Stimulated activated CD4-positive, alpha-beta T cell treated with anti-CD3 and anti-CD28 coated beads, TNF-alpha, amount 100 ng/mL, for 24 hours (primary cell): ENCODE measurements at regions not wholly inside any gene's neighbourhood (a gene's known extent, or its start where the extent isn't known, plus 50 kb on each side); places are given as distances from the start of the nearest gene placed in this dataset.
"Not testable (repeated sequence)": the region's sequence is repeated elsewhere in the genome, so short reads cannot be mapped to it uniquely, and the experiment has no call there.

Source experiments
- DNase-seq, 3 experiments: peaks; one replicate each; pipeline ENCODE4 v3.0.0-alpha.2; 2020; ENCODE audit warnings: low read depth in 3 of 3

DNA sequence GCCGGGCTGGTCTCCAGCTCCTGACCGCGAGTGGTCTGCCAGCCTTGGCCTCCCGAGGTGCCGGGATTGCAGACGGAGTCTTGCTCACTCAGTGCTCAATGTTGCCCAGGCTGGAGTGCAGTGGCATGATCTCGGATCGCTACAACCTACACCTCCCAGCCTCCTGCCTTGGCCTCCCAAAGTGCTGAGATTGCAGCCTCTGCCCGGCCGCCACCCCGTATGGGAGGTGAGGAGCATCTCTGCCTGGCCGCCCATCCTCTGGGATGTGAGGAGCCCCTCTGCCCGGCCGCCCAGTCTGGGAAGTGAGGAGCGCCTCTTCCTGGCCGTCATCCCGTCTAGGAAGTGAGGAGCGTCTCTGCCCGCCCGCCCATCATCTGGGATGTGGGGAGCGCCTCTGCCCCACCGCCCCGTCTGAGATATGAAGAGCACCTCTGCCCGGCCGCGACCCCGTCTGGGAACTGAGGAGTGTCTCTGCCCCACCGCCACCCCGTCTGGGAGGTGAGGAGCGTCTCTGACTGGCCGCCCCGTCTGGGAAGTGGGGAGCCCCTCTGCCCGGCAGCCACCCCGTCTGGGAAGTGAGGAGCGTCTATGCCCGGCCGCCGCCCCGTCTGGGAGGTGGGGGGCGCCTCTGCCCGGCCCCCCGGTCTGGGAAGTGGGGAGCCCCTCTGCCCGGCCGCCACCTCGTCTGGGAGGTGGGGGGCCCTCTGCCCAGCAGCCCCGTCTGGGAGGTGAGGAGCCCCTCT lies 861.8 kb upstream of the INTU start:
- DNase-seq, result not testable (repeated sequence)

DNA sequence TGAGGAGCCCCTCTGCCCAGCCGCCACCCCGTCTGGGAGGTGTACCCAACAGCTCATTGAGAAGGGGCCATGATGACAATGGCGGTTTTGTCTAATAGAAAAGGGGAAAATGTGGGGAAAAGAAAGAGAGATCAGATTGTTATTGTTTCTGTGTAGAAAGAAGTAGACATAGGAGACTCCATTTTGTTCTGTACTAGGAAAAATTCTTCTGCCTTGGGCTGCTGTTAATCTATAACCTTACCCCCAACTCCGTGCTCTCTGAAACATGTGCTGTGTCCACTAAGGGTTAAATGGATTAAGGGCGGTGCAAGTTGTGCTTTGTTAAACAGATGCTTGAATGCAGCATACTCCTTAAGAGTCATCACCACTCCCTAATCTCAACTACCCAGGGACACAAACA lies 861.1 kb upstream of the INTU start:
- DNase-seq, result not testable (repeated sequence)

DNA sequence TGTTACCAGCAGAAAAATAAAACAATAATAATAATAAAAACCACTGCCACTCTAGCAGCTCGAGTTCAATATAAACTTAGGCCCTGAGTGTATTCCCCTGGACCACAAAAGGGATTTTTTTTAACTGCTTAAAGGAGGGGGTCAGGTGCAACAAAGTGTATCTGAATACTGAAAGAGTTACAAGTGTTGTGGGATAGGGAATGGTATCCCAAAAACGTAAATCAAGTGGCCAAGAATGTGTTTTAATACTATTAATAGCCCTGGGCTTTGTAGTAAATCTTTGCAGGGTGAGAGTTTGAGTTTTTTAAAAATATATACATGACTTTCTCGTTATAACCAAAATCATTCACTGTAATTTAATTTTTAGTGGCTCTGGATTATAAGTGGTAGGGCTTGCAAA lies 860.1 kb upstream of the INTU start:
- DNase-seq, result no peak

DNA sequence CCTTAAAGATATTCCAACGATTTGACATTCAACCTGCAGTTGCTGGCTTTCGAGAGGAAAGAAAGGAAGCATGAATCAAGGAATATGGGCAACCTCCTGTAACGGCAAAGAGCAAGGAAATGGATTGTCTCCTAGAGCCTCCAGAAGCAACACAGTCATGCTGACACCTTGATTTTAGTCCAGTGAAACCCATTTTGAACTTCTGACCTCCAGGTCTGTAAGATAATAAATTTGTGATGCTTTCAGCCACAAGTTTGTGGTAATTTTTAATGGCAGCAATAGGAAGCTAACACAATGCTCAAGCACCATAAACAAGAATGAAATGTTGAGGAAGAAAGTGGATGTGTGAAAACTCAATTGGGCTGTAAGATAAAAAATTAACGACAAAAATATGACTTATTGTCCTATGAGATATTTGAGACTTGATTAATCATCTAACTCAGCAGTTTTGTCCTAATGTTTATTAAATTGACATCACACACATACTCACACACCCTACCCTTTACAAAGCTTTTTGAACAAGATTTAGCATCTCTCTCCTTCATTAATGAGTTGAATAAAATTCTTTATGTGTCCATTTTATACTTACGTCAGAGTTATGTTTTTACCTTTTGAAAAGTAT lies 857.2 kb upstream of the INTU start:
- no peak for DNase-seq

DNA sequence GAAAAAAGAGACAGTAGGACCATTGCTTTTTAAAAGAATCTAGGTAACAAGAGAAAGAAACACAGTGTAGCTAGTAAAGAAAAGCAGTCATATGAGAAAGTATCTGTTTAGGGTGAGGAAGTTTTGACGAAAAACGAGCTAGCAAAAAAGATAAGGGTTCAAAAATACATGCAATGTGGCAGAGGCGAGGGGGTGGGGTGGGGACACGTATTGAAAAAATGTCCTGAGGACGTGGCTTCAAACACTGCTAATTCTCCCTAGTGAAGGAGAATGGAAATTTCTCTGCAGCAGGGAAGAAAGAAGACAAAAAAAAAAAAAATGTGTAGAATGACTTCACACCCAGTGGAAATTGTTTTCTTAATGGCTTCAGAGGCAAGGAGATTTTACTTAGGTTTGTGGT lies 856.4 kb upstream of the INTU start:
- no peak for DNase-seq

DNA sequence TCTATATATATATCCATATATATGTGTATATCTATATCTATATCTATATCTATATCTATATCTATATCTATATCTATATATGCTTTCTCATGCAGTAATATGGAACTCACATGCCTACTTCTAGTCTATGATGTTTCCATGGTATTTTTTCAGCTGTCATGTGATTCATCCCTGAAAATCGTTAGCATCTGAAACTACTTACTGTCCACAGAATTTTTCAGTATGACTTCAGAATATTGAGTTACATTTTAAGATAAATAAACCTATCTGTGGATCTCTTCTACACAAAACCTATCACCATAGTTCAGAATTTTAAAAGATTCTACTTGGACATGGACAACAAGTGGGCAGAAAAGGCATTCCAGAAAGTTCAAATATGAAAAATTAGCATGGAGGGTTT lies 855.1 kb upstream of the INTU start:
- DNase-seq, result no peak

DNA sequence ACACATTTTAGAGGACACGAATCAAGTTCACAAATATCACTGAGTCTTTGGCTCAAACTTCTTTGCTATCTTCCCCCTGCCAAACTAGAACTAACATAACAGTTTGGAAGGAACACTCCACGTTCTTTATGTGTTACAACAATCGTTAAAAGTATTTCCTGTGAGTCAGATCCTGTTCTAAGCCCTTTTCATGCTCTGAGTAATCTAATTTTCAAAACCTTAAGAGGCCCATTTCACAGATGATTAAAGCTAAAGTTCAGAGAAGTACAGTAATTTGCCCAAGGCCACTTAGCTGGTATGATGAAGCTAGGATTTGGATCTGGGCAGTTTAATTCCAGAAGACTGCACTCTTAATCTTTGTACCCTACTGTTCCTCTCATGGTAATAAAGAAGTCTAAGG lies 854.4 kb upstream of the INTU start:
- no peak for DNase-seq

DNA sequence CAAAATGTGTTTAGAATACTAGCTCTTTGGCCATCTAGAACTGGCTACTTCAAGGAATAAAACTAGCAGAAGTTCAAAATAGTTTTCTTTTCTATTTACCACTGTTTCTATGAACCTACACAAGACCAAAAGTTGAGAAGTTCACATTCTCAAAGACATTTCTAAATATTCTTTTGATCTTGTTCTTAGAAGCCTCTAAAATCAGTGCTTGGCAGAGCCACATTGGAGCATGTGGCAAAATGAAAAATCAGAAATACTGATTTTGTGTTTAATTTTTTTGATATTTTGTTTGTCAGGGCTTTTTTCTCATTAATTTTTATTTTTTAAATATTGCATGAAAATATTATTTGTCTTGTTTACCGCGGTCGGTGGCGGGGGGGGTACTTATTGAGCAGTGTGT lies 853.8 kb upstream of the INTU start:
- no peak for DNase-seq

DNA sequence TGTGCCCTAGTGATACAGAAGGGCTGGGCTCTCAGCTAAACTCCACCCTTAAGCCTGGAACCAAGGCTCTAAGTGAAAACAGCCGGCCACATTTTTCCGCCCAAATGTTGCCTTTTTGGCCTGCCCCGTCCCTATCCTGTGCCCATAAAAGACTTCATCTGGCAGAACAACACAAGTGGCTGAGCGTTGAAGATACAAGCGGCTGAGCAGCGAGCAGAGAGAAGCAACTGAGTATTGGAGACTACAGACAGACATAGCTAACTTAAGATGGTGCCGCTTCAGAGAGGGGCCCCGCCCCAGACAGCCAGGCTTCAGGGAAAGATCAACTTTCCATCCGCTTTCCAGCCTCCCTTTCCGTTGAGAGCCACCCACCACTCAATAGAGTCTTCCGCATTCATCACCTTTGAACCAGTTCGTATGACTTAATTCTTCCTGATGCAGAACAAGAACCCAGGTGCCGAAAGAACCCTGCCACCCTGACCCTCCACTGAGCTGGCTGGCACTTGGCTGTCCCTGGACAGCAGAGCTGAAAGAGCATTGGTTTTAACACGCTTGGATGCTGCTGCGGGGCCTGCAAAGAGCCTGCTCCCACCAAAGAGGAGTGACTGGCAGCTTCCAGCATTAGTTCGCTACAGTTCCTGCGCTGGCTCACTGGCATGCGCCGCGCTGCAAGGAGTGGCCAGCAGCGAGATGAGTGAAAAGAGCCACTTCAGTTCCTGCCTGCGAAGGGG lies 853.2 kb upstream of the INTU start:
- DNase-seq, result no peak

GRCh38 chr4:126783191-126783590 lies 849.6 kb upstream of the INTU start:
- no peak for DNase-seq

DNA sequence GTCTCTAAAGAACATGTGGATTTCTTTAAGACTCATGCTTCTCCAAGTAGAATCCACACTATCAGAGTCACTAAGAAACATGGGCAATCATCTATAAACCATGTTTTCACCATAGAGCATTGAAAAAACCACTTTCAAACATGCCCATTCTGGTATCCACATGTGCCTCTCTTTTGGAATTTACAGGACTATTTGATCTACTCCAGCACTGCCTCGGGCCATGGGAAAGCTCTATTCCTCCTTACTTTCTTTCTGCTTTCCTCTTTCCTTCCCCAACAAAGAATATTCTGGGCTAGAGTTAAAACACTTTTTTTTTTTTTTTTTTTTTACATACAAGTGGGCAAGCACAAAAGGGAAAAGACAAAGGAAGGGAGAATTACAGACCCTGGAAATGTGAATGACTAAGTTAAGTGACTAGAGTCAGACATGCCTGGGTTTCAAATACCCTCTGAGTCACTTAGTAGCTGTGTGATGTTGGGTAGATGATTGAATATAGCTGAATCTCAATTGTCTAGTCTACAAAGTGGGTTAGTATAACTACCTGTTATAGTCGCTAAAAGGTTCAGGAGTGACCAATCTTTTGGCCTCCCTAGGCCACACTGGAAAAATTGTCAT lies 847.7 kb upstream of the INTU start:
- DNase-seq, result no peak

DNA sequence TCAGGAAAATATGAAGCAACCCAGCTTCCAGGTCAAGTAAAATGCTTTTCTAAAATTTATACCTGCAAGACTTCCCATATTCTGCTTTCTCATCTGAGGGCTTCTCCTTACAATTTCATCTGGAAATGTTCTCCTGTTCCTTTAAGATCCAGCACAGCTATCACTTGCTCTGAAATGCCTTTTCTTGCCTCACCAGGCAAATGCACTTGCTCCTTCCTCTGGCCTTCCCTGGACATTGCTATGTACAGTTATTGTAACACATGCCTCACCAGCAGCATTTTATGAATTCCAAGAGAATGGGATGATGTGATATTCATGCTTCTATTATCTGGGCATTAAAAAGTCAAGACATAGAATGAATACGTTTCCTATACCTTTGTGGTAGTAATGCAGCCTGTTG lies 842.1 kb upstream of the INTU start:
- no peak for DNase-seq

- DNase-seq, result no peak
These were observed 838.4 kb upstream of the INTU start for GRCh38 chr4:126794363-126794762.

GRCh38 chr4:126798214-126798613 lies 834.5 kb upstream of the INTU start:
- no peak for DNase-seq

DNA sequence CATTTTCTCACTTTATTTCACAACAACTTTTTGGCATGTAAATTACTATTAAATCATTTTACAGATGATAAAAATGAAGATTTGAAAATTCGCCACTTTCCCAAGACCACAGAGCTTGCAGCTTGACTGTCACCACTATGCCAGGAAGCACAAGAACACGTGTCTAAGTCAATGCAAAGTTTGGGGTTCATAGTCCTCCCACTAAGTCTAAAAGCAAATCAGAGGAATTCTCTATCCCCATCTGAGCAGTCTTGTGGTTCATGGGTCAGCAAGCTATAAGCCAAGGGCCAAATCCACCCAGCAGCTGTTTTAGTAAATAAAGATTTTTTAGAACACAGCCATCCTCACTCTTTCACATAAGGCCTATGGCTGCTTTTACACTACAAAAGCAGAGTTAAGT lies 833.3 kb upstream of the INTU start:
- DNase-seq, result no peak

- no peak for DNase-seq
These were observed 832.7 kb upstream of the INTU start for GRCh38 chr4:126799971-126800574.

DNA sequence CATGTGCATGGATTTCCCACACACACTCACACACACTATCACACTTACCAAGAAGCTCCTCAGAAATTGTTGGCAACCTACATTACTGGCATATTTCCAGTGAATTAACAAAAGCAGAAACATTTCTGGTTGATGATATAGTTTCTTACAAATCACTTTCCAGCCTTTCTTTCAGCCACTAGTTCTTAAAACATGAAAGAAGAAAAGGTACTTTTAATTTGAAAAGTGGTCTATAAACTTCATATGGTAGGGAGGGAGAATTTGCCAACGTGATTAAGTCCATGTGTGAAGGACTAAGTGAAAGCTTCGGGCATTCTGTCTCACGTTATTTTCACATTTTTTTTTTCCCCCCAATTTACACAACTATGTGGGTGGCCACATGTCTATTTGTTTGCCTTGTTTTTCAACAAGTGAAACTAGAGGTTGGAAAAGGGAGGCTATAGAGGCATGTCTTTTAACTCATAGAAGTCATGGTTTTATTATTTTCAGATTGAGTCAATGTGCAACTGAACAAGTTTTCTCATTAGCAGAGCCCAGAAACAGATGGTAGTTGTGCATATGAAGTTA lies 832.1 kb upstream of the INTU start:
- DNase-seq, result no peak

GRCh38 chr4:126807132-126807531 lies 825.6 kb upstream of the INTU start:
- no peak for DNase-seq

DNA sequence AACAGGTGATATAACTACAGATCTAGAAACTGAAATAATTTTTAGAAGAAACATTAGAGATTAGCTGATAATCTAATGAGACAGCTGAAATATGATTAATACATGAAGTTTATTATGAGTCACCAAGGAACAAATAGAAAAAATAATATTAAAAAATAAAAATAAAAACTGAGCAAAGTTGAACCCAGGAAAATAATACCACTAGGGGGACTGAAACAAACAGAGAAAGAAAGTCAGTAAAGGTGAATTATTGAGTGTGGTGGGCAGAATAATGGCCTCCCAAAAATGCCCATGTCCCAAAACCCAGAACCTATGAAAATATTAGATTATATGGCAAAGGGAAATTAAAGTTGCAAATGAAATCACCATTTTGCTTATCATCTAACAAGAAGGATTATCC lies 820.7 kb upstream of the INTU start:
- DNase-seq, result no peak

GRCh38 chr4:126820631-126821030 lies 812.1 kb upstream of the INTU start:
- no peak for DNase-seq

- DNase-seq, result no peak
These were observed 811.6 kb upstream of the INTU start for GRCh38 chr4:126821152-126821551.

GRCh38 chr4:126825083-126825482 lies 807.7 kb upstream of the INTU start:
- DNase-seq, result no peak
